ENCODE measurements at regions not wholly inside any gene's neighbourhood (a gene's known extent, or its start where the extent isn't known, plus 50 kb on each side); places are given as distances from the start of the nearest gene placed in this dataset.
A peak's percentile ranks its signal among the peaks of the same experiment; 100 is the strongest.

DNA sequence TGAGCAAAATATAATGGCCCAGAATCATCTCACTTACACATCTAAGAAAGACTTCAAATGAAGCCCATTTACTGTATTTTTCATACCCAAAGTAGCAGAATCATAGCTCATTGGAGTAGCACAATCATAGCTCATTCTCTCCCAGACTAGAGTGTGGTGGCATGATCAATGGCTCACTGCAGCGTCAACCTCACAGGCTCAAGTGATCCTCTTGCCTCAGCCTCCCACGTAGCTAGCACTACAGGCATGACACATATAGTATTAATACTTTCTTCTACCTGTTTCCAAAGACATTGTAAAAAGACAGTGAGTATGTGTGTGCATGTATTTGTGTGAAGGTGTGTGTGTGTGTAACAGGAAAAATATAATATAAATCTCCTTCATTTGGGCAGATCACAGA, 1247.9 kb upstream of the ACO1 start:
- Histone ChIP-seq H3K4me1 (no peaks in the 10 kb centered on the region), H3K36me3 (no peaks in the 10 kb centered on the region), H3K4me3 (no peak overlapping the region), H3K27ac (no peak overlapping the region), H3K27me3 (ENCODE audit: low read depth) (no peaks in the 10 kb centered on the region), H3K9me3 (no peaks in the 10 kb centered on the region)
- TF ChIP-seq, protein P1, sequence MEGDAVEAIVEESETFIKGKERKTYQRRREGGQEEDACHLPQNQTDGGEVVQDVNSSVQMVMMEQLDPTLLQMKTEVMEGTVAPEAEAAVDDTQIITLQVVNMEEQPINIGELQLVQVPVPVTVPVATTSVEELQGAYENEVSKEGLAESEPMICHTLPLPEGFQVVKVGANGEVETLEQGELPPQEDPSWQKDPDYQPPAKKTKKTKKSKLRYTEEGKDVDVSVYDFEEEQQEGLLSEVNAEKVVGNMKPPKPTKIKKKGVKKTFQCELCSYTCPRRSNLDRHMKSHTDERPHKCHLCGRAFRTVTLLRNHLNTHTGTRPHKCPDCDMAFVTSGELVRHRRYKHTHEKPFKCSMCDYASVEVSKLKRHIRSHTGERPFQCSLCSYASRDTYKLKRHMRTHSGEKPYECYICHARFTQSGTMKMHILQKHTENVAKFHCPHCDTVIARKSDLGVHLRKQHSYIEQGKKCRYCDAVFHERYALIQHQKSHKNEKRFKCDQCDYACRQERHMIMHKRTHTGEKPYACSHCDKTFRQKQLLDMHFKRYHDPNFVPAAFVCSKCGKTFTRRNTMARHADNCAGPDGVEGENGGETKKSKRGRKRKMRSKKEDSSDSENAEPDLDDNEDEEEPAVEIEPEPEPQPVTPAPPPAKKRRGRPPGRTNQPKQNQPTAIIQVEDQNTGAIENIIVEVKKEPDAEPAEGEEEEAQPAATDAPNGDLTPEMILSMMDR (IDR thresholded peaks at IDR 0.05): no peak
- intact Hi-C loops (cut with DNase I): no loop called here
- DNase-seq: no peak
- no peak for ATAC-seq

DNA sequence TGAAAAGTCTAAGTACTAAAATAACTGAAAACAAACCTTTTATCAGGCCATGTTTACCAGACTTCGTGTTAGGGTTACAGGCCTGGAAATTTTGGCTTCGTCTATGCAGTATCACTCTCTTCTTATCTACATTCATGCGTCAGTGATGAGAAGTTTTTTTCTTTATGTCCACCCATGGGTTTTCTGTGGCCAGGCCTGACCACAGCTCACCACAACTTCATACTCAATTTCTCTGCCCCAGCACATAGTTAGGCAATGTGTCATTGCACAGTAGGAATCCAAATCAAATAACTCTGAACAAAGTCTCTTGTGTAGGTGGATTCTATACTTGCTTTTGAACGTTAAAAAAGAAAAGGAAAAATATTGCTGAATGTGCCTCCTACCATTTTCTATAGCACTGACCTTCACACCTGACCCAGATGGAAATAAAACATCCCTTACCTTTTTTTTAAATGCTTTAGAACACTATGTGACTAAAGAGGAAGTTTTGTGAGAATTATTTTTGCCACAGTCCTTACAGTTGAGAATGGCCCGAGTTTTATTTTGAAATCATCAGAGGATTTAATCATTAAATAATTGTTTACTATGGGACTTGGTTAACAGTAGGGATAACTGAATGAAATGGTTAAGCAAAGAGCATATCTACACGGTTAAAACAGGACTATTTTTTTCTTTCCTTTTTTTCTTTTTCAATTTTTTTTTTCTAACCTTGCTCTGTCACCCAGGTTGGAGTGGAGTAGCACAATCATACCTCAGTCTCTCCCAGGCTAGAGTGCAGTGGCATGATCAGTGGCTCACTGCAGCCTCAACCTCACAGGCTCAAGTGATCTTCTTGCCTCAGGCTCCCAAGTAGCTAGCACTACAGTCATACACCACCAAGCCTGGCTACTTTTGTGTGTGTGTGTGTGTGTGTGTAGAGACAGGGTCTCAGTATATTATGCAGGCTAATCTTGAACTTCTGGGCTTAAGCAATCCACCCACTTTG, 1247.0 kb upstream of the ACO1 start:
- Histone ChIP-seq H3K9me3 (no peaks in the 10 kb centered on the region), H3K27ac (no peak overlapping the region), H3K4me1 (no peaks in the 10 kb centered on the region), H3K4me3 (no peak overlapping the region), H3K27me3 (ENCODE audit: low read depth) (no peaks in the 10 kb centered on the region), H3K36me3 (no peaks in the 10 kb centered on the region)
- intact Hi-C loops (cut with DNase I): no loop called here
- ATAC-seq: peak; percentile 27 to 46
- TF ChIP-seq, protein P1 (IDR thresholded peaks at IDR 0.05): no peak
- no peak for DNase-seq

- no peak for DNase-seq
- intact Hi-C loops (cut with DNase I): no loop called here
These were observed 1244.1 kb upstream of the ACO1 start for GRCh38 chr9:31140316-31140715.

GRCh38 chr9:31142456-31142855, 1242.0 kb upstream of the ACO1 start:
- Histone ChIP-seq H3K27ac (no peak overlapping the region), H3K9me3 (no peaks in the 10 kb centered on the region), H3K36me3 (no peaks in the 10 kb centered on the region), H3K27me3 (ENCODE audit: low read depth) (no peaks in the 10 kb centered on the region), H3K4me3 (no peak overlapping the region), H3K4me1 (no peaks in the 10 kb centered on the region)
- DNase-seq (no peak), ATAC-seq (no peak)
- TF ChIP-seq, protein P1 (IDR thresholded peaks at IDR 0.05): no peak
- intact Hi-C loops (cut with DNase I): no loop called here

More at GRCh38 chr9:31140316-31140715, 1244.1 kb upstream of the ACO1 start:
- Histone ChIP-seq H3K4me3 (no peak overlapping the region), H3K9me3 (no peaks in the 10 kb centered on the region), H3K36me3 (no peaks in the 10 kb centered on the region), H3K27me3 (ENCODE audit: low read depth) (no peaks in the 10 kb centered on the region), H3K4me1 (no peaks in the 10 kb centered on the region), H3K27ac (no peak overlapping the region)
- TF ChIP-seq, protein P1 (IDR thresholded peaks at IDR 0.05): peak; percentile 21
- peak in 1 of 2 donors; percentile 31 for ATAC-seq

DNA sequence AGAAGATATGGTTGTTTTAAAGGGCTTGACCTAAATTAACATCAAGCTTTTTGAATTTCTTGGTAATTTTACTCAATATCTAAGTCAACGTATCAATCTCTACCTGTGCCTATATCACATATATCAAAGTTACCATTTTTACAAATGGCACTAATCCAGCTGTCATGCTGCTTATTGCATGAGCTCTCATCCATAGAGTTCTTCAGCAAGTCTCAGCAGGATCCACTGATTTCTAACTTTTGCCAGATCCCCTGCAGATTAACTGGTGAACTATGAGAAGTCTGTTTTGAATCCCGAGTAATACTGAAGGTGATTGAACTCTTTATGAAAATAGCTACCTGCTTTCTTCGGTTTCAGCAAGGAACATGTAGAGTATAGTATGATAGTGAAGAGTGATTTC, 1239.8 kb upstream of the ACO1 start:
- Histone ChIP-seq H3K4me3 (no peak overlapping the region), H3K36me3 (no peaks in the 10 kb centered on the region), H3K27me3 (ENCODE audit: low read depth) (no peaks in the 10 kb centered on the region), H3K9me3 (no peaks in the 10 kb centered on the region), H3K4me1 (no peaks in the 10 kb centered on the region), H3K27ac (no peak overlapping the region)
- intact Hi-C loops (cut with DNase I): no loop called here
- ATAC-seq: no peak
- DNase-seq: no peak
- TF ChIP-seq, protein P1 (IDR thresholded peaks at IDR 0.05): no peak
